ENCODE measurements at regions not wholly inside any gene's neighbourhood (a gene's known extent, or its start where the extent isn't known, plus 50 kb on each side); places are given as distances from the start of the nearest gene placed in this dataset.
"Not testable (repeated sequence)": the region's sequence is repeated elsewhere in the genome, so short reads cannot be mapped to it uniquely, and the experiment has no call there.

DNA sequence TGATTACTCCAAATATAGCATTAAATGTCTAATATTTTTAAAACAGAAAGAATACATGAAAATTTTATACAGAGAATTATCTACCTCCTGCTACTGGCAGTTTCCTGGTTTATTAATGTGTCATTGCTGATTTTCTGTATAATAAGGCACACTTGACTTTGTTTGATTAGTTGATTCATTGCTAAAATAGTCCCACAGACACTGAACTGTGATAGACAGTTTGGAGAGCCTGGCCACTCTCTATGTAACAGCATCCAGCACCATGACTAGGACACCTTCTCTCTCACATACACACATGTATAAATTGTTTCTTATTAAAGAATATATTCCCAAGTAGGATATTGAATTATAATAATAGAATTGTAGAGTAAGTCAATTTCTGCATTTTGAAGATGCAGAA is 368.5 kb upstream of the SNX7 start:
- no peak overlapping the region for H3K4me3 ChIP-seq (ENCODE audit: low read length)
- no peak for TF ChIP-seq CTCF (conservative IDR thresholded peaks at IDR 0.05; ENCODE audit: low read length)
- DNase-seq (ENCODE audit: low read depth), result no peak

- TF ChIP-seq CTCF (conservative IDR thresholded peaks at IDR 0.05; ENCODE audit: low read length), result no peak
- DNase-seq (ENCODE audit: low read depth), result no peak
- H3K4me3 ChIP-seq (ENCODE audit: low read length), result no peak overlapping the region
Measured at GRCh38 chr1:98289311-98289710, 368.5 kb upstream of the DPYD start.

- H3K4me3 ChIP-seq (ENCODE audit: low read length), result no peak overlapping the region
- DNase-seq (ENCODE audit: low read depth), result no peak
- TF ChIP-seq CTCF (conservative IDR thresholded peaks at IDR 0.05; ENCODE audit: low read length), result no peak
Measured at GRCh38 chr1:98288494-98288893, 367.7 kb upstream of the DPYD start.

GRCh38 chr1:98287626-98288025 is 366.8 kb upstream of the DPYD start:
- no peak for TF ChIP-seq CTCF (conservative IDR thresholded peaks at IDR 0.05; ENCODE audit: low read length)
- no peak for DNase-seq (ENCODE audit: low read depth)
- H3K4me3 ChIP-seq (ENCODE audit: low read length), result no peak overlapping the region

DNA sequence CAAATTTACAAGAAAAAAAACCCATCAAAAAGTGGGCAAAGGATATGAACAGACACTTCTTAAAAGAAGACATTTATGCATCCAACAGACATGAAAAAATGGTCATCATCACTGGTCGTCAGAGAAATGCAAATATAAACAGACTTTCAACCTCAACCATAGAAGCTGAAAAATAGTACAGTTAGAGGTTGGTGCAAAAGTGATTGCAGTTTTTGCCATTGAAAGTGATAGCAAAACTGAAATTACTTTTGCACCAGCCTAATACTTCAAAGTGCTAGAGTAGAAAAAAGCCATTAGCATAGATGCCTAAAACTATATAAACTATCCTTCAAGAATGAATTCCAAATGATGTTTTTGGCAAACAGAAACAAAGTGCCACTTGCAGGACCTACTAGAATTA is 365.8 kb upstream of the DPYD start:
- no peak for DNase-seq (ENCODE audit: low read depth)
- H3K4me3 ChIP-seq (ENCODE audit: low read length), result no peak overlapping the region
- no peak for TF ChIP-seq CTCF (conservative IDR thresholded peaks at IDR 0.05; ENCODE audit: low read length)

GRCh38 chr1:98285286-98285685 is 364.5 kb upstream of the DPYD start:
- peak; percentile 70 for DNase-seq (ENCODE audit: low read depth)
- H3K4me3 ChIP-seq (ENCODE audit: low read length), result not testable (repeated sequence)

DNA sequence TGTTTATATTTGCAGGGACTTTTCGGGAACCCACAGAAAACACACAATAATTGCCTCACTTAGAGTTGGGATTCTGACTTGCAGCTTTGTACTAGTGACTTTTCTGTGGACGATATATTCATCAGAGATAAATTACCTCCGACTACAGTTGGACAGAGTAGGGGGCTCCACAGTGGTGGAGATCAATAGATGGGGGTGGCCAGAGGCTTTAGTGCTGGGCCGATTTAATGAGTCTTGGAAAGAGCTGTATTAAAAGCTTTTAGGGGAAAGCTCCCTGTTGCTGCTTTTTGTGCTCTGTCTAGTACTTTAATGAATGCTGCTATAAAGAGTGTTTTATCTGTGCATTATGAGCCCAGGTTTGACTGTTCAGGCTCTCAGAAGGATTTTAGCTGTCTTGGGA is 359.2 kb upstream of the DPYD start:
- no peak for TF ChIP-seq CTCF (conservative IDR thresholded peaks at IDR 0.05; ENCODE audit: low read length)
- no peak for DNase-seq (ENCODE audit: low read depth)
- no peak overlapping the region for H3K4me3 ChIP-seq (ENCODE audit: low read length)

GRCh38 chr1:98278055-98278454 is 357.2 kb upstream of the DPYD start:
- TF ChIP-seq CTCF (conservative IDR thresholded peaks at IDR 0.05; ENCODE audit: low read length), result no peak
- no peak overlapping the region for H3K4me3 ChIP-seq (ENCODE audit: low read length)
- DNase-seq (ENCODE audit: low read depth), result no peak

Data from AG10803 (cell line).